GM18519 (cell line): ENCODE measurements at regions not wholly inside any gene's neighbourhood (a gene's known extent, or its start where the extent isn't known, plus 50 kb on each side); places are given as distances from the start of the nearest gene placed in this dataset.
A peak's percentile ranks its signal among the peaks of the same experiment; 100 is the strongest.

Experiments
- ATAC-seq: cut with Tn5 transposase; IDR thresholded peaks from one replicate; pipeline ENCODE4 v1.9.1; 2021; ENCODE audit warnings: mild to moderate bottlenecking, moderate library complexity; ENCODE audit not compliant: unreplicated experiment, low FRiP score

DNA sequence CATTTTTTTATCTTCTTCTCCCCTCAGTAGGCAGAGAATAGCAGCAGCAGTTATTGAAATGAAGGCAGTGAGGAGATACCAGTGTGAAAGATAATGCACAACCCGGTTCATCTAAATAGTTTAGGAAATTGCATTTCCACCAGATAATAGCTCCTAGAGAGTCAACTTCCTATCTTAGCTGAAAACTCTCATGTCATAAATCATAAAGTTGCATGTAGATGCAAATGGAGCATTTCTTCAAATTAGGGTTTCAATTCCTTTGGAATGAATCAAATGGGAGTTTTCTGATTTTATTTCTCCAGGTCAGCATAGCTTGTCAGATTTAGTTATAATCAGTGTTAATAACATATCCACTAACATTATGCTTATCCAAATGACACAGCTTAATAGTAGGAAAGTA lies 335.3 kb downstream of the CNTNAP4 start:
- ATAC-seq: no peak

DNA sequence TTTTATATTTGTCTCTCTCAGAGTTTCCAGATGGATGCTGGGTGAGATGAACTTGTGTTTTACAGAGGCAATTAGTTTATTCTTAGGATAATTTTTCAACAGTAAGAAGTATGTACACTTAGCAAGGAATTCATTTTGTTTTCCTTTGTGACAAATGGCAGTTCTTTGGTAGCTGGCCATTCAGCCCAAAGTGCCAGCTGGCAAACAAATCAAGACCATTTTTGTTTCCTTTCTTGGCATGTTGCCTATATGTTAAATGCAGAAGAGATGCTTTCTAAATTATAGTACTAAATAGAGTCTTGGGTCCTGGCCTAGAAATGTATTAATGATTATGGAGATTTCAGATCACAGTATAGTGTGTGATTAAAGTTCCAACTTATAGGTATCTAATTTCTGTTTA lies 337.1 kb downstream of the CNTNAP4 start:
- ATAC-seq: no peak

DNA sequence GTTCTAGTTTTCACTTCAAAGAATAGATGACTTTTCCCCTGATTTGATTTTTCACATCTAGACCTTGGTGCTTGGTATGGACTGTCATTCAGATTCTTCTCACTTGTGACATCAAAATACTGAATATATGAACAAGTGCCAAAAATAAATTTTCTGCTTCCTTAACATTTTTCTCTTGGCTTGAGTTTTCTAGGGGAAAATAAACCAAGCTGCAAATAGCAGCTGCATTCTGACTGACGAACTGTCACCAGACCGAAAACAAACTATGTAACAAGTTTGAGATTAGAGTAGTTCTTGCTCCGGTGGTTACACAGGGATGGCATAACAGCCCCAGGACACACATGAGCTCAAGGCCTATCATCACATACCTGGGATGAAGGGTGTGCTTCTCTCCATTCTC lies 345.7 kb downstream of the CNTNAP4 start:
- ATAC-seq: no peak

DNA sequence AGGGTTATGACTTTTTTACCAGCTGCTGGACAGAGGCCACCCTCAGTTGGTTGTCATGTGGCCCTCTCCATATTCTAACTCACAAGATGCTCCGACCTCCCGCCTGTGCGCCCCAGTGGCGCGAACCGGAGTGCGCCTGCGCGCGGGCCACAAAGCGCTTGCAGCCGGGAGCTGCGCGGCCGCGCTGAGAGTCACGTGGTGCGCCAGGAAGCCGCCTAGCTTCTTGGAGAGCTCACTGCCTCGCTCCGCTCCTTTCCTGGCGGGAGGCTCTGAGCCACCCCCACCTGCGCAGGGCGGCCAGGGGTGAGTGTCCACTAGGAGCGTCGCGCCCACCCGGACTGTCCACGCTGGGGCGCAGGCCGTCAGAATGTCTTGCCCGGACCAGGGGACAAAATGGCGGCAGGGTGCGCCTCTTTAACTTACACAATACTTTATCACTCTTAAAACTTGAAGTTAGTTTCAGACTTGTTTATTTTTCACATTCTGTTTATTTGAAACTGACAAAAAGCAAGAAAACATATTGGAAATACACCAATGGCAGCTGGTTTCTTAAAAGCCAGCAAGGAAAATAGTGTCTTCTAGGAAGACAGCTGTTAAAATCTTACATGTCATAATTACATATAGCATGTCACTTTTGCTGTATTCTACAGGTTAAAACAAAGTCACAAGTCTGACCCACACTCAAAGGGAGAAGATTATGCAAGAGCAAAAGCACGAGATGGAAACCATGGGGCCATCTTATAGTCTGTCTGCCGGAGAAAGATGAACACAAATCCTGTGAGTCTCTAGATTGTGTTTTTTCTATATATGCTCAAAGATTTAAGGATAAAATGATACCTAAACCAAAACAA lies 357.9 kb downstream of the CNTNAP4 start:
- ATAC-seq: no peak

DNA sequence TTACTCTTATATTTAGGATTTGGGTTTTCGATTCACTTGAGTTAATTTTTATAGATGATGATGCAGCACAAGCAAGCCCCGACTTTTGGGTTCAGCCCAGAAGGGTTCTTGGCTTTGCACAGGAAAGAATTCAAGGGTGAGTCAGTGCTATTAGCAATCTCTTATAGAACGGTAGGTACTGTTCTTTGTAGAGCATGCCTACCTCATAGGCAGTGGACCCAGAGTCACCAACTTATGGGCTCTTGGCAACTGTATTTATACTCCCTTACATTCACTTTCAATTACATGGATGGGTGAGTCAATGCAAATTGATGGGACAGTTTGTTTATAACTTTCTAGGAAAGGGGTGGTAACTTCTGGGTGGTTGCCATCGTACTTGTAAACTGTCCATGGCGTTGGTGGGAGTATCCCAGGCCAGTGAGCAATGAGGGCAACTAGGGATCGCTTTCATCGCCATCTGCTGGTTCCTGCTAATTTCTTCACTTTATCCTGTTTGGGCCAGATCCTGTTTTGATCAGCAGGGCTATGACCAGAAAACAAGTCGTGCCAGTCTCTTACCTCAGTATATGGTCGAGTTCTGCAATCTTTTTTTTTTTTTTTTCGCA lies 362.6 kb downstream of the CNTNAP4 start:
- no peak for ATAC-seq

DNA sequence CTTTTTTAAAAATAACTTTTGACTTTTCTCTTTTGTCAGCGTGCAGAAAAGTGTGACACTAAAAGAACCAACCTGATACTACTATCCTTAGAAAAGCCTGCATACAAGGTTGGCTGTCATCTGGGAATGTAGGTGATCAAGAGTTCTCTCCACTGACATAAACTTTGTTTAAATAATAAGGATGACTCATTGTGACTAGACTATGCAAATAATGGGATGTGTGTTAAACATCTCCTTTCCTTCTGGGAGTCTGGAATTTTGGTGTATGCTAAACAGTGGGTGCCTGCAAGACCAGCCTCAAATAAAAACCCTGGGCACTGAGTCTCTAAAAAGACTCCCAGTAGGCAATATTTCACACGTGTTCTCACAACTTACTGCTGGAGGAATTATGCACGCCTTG lies 373.4 kb downstream of the CNTNAP4 start:
- ATAC-seq: no peak

DNA sequence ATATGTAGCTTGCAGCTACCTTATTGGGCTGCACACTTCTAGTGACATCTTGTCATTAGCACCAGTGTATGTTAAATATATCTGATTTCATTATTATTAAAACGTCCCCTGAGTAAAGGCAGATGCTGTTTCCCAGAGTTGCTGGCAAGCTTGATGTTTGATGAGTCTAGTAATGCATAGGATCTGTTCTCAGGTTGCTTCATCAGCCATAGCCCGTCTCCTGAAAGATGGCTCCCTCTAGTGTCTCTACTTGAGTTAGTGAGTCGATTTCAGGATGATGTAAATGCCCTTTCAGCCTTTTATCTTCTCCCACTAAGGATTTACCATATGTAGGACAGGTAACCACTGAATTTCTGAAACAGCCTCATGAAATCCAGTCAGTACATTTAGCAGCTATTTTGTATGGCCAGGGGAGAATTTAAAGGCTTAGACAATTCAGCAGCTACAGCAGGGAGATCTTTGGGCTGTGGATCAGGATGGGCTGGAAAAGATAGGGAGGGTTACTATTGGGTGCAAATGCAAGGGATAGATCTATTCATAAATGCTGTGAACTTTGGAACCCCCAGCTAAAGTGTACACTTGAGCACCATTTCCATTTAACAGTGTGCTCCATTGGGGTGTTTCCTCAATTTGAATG lies 376.3 kb downstream of the CNTNAP4 start:
- peak; percentile 88 for ATAC-seq

DNA sequence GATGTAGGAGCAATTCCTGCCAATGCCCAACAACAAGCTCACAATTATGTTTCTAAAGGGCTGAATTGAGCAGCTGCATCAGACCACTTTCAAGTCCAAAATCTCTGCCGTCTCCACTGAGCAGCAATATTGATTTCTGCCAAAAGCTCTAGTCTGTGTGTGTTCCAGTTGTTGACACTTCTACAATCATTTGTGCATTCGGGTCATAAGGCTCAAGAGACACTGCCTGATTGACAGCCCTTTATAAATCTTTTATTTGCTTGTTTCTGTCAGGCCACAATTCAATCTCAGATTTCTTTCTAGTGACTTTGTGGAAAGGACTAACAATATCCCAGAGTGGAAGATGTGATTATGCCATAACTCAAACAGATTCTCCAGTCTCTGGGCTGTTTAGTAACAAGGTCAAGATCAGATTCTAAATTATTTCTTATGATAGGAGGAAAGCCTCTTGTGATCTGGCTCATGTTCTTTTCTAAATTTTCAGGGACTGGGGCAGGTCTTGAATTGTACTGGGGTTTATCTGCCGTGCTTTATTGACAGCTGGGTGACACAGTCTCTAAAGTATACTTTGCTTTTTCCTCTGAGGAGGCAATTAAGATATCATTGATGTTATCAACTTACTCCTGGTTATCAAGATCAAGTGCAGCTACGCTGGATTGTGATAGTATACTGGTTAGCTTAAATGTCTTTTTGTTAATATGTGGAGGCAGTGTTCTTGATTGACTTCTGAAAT lies 377.1 kb downstream of the CNTNAP4 start:
- ATAC-seq: no peak

DNA sequence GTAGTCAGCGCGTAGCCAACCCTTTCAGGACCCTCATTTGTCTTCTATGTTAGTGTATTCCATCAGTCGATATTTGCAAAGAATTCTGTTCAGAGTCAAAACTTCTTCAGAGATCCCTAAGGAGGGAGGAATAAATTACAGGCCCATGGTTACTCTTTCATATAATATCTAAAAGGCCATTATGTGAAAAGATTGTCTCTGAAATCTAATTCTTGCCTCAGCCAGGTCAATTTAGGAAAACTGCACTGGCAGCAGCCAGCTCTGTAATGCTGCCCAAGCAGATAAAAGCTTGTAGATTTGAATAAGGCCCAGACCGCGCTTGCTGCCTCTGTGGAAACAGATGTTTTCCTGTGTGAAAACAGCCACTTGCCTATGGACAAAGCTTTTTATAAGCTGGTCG lies 379.8 kb downstream of the CNTNAP4 start:
- ATAC-seq: no peak

DNA sequence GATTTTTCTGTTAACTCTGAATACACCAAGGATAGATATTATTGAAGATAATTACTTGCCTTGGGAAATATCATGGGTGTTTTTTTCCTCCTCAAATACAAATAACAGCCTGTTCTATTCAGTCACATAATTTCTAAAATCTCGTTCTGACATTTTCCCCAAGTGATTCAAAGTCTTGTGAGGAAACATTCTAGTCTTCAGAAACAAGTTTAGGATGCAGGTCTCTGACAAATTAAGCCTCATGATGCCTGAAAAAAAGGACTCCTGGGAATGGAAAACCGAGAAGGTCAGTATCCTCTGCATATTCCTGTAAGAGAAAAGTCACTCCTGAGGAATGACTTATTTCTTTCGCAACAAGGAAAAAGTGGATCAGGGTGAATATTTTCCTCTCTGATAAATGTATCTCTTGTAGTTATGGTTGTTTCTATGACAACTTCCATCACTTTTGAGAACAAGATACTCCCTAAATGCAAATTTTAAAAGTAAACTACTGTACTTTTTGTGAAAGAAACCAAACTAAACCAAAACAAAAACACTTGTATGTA lies 384.6 kb downstream of the CNTNAP4 start:
- no peak for ATAC-seq

DNA sequence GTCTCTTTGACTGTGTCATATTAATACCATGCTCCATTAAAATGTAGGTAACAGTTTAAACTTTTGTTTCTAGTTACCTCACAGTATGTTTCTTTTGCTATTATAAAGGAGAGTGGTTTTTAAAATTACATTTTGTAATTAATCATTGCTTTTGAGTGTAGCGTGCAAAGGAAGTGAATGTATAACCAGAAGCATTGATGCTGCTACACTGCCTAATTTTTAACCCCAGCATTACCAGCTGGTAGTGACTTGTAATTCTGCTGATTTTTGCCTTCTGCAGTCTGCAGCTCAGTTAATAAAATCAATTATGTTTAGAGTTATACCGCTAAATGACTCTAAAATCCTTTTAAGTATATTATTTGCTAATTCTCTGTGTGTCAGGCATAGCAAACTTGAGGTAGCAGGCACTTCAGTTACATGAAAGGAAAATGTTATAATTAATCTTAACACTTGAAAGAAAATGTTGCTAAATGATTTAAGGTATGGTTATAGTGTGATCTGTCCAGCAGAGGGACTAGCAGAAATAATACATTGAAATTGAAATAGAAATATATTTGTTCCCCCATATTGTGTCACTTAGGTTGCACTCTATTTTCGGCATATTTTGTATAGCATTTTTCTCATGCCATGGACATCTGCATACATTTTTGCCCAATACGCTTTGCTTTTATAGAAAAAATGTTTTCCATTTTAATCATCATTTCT lies 388.5 kb downstream of the CNTNAP4 start:
- no peak for ATAC-seq

DNA sequence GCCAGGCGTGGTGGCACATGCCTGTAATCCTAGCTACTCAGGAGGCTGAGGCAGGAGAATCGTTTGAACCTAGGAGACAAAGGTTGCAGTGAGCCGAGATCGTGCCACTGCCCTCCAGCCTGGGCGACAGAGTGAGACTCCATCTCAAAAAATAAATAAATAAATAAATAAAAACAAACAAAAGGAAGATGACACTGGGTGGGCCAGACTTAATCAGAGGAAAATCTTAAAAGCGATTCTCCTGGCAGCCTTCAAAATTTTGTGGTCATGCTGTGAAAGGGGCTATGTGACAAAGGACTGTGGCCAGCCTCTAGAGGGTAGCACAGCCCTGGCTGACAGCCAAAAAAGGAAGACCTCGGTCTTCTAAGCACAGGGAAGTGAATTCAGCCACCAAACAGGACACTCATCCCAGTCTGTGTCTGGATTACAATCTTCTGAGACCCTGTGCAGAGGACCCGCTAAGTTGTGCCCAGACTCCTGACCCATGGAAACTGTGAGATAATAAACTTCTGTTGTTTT lies 391.1 kb downstream of the CNTNAP4 start:
- ATAC-seq: no peak

DNA sequence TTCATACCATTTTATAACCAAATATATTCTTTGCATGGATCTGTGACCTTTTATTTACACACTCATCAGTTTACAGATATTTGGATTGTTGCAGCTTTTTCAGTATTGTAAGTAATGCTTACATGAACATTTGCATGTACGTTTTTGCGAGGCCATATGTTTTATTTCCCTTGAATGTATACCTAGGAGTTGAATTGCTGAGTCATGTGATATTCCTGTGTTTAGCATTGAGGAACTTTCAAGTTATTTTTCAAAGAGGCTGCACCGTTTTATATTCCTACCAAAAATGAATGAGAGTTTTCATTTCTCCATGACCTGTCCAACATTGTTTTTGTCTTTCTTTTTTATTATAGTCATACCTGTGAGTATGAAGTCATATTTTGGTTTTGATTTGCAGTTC lies 392.1 kb downstream of the CNTNAP4 start:
- ATAC-seq: no peak

DNA sequence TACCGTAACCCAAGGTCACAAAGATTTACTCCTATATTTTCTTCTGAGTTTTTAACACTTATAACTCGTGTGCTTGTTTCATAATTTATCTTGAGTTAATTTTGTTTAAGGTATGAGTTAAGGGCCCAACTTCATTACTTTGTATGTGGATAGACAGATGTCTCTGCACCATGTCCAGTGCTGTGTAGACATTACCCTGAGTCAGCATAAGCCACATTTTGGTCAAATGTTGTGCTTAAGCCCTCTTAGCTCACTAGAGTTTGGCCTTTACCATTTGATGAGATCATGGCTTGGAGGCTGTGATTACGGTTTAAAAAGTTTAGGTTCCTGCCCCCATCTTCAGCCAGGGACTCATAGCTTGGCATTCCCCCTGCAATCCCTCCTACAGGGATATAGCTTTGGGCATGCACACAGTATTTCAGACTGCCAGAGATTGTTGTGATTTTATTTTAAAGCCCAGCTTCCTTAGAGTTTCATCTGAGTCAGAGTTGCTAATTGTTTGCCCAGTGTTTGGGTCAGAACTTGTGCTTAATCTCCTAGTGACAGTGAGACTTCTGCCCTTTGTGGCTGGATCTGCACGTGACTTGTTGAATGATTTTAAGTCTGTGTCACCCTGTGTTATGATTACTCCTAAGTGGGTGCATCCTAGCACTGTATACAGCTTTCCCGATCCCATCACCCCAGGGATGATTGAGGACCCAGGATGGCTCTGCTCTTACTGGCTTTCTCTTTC lies 393.1 kb downstream of the CNTNAP4 start:
- no peak for ATAC-seq

DNA sequence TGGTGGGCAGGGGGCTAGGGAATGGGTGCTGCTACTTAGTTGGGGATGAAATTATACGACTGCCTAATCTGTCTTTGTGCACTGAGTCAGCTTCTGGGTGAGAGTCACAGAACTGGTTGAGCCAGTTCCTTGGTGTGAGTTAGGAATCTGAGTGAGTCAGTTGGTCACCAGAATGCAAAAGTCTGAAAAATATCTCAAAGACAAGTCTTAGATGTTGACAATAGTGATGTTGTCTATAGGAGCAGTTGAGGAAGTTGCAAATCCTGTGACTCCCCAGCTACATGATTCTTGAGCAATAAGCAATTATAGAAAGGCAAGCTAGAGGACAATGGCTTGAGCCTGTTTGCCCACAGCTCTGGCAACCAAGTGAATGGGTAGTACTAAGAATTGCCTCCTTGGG lies 399.2 kb downstream of the CNTNAP4 start:
- ATAC-seq: no peak

DNA sequence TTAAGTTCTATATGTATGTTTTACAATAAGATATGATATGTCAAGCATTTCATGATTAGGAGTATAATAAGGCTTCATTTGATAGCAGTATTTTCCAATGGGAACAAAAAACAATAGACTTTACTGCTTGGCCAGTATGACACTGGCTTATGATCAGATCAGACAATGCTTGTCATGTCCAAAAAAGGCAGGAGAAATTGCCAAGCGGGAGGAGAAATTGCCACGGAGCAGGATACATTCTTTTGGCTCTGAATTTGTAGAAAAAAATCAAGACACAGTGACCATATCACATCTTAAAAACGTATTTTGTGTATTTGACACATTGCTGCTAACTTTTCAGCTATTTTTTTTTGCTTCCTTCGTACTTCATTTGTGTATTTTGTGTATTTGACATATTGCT lies 404.1 kb downstream of the CNTNAP4 start:
- no peak for ATAC-seq

DNA sequence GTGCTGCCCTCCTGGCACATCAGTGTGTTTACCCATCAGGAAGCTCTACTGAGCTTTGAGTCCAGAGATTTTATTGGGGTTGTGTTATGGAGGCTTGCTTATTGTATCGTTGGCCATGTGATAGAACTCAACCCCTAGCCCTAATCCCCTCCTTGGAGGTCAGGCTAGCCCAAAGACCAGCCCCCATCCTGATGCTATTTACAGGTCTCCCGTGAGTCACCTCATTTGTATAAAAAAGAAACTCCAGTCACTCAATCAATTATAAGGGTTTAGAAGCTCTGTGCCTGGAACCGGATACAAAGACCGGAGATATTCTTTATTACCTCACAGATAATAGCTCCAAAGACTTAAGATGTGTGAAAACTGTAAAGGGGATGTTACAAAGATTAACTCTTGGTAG lies 405.9 kb downstream of the CNTNAP4 start:
- no peak for ATAC-seq

DNA sequence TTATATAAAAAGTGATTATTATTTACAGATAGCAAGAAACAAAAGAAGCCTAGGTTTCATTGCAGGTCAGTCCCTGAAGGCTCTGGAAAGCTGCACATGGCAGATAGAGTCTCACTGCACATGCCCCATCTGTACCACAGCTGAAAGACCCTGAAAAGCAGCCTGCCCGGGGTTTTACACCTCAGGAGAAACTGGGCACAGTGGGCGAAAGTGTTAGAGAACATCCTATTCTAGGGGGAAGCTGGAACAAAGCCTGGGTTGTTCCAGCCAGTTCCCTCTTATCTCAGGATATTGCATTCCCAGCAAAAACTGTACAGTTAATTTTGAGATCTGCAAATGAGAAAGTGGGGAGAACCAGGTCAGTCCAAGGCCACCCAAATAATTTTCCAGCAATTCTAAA lies 419.7 kb downstream of the CNTNAP4 start:
- ATAC-seq: no peak

DNA sequence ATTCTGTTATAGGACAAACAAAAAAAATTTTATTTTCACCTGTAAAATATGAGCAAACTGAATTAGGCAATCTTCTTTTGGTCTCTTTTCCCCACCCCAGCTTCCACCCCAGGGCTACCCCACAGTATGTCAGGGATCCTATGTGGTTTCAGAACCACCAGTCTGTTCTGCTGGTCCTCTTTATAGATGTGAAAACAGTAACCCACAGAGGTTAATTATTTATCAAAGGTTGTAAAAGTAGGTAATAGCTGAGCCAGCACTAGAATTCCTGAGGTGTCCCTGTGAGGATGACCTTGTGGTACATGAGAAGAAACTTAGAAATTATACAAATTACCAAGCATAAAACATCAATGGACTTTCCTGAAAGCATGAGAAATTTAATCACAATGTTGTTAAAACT lies 428.7 kb downstream of the CNTNAP4 start:
- no peak for ATAC-seq
